Globus pallidus (tissue), 1 donor: ENCODE measurements at regions not wholly inside any gene's neighbourhood (a gene's known extent, or its start where the extent isn't known, plus 50 kb on each side); places are given as distances from the start of the nearest gene placed in this dataset.
"Not testable (repeated sequence)": the region's sequence is repeated elsewhere in the genome, so short reads cannot be mapped to it uniquely, and the experiment has no call there.

Experiments
- DNase-seq: peaks from one replicate; pipeline ENCODE4 v3.0.0-alpha.2; 2015; ENCODE audit warnings: low spot score

DNA sequence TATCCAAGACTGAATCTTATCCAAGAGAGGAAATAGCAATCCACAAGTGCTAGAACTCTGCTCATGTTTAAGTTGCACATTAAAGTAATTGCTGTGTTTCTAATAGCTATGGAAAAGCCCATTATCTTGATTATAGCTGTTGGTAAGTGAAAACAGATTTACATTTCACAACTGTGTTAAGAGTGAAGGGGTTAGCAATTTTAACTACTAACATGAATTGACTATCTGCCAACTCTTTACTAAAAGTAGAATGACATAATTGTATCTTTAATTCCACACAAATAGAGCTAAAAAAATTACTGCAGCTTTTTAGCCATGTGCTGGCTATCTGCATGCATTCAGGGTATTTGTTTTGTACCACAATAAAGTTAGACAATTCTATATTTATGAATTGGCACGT is 277.9 kb upstream of the IRAK1BP1 start:
- no peak for DNase-seq

DNA sequence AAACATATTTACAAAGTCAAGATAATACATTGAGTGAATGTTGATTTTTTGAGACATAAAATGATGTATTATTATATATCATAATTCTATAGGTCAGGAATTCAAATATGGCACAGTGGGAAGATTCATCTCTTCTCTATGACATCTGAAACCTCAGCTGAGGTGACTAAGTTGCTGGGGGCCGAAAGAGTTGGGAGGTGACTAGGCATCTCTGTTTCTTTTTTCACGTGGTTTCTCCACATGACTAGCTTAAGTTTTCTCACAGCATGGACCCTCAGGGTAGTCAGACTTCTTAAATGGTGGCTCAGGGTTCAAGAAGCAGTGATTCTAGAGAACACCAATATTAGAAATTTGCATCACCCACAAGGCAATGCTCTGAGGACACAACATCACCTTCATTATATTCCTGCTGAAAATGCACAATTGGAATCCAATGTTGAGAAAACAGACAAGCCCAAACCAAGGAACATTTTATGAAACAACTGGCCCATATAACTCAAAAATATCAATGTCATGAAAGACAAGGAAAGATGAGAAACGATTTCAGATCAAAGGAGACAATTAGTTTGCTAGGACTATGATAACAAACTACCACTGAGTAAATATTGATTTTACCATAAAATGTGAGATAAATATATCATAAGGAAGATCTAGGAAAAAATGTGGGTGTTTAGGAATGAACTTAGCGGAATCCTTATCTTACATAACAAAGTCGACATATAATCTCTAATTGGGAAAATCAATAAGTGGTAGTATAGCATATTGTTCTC is 273.3 kb upstream of the IRAK1BP1 start:
- no peak for DNase-seq

DNA sequence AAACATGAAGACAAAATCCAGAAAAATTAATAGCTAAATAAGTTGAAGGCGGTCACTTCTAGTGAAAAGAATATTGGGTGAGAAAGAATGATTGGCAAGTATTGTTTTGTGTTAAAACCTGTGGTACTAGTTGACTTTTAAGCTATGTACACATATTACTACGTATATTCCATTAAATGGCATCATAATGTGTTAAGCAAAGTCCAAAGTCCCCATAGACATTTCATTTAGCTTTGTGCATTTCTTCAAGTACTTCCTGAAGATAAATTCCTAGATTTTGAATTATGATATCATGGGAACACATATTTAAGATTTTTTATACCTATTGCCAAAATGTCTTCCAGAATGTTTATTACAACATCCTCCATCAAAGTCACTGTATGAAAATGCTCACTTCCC is 272.7 kb upstream of the IRAK1BP1 start:
- no peak for DNase-seq

DNA sequence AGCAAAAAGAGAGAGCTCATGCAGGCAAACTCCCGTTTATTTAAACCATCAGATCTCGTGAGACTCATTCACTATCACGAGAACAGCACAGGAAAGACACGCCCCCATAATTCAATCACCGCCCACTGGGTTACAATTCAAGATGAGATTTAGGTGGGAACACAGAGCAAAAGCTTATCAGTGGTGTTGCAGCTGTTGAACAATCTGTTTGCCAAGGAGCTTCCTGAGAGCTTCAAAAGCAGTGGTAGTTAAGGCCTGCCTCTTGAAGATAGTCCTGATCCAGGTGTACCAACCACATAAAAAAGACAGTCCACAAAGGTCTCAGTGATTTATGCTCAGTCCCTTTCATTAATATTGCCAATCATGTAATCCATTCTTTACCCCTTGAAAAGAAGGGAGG is 269.4 kb upstream of the IRAK1BP1 start:
- DNase-seq: no peak

DNA sequence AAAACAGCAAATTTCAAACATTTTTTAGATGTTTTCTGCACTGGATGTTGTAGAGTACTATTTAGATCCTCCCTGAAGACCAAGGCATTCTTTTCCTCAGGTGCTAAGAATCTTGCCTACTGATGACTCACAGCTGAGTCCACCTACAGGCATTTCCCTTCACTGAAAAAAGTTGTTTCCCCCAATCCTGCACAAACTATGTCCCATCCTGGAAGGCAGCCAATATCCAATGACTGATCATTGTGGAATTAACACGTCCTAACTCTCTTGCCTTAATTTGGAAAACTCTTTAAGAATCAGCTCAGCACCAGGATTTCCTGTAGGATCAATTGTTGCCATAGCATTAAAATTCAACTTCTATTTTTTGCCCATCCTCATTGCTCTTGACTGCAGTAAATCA is 268.4 kb upstream of the IRAK1BP1 start:
- peak; percentile 2 for DNase-seq

DNA sequence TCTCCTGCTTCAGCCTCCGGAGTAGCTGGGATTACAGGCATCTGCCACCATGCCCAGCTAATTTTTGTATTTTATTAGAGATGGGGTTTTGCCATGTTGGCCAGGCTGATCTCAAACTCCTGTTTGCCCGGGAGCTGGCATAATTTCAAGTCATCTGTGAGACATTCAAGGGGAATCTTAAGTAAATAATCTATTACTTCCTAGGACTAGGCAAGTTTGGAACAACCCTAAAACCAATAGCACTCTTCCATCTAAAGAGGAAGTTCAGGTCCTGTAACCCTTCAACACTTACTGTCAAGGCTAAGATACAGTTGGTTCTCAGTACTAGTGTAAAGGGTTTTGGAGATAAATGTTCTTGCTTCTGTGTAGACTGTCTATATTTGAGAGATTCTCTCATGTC is 267.8 kb upstream of the IRAK1BP1 start:
- DNase-seq: no peak

DNA sequence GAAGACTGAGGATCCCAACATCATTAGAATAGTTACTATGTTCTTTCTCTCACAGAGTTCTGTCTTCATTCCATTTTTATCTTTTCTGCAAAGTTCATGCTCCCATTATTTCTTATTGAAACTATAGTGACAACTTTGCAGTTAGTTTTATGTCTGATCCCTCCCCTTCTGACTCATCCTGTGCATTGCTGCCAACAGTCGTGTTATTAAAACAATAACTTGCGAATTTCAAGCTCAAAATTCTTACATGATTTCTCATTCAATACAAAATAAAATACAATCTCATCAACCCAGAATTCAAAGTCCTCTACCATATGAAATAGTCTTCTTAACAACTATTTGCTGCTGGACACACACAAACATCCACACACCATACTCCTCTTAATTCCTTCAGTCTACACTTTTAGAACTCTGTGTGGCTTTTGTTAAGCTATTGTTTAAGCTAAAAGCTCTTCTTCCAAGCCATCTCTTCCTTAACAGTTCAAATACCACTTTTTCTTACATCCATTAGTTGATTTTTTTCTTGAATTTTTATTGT is 261.4 kb upstream of the IRAK1BP1 start:
- no peak for DNase-seq

DNA sequence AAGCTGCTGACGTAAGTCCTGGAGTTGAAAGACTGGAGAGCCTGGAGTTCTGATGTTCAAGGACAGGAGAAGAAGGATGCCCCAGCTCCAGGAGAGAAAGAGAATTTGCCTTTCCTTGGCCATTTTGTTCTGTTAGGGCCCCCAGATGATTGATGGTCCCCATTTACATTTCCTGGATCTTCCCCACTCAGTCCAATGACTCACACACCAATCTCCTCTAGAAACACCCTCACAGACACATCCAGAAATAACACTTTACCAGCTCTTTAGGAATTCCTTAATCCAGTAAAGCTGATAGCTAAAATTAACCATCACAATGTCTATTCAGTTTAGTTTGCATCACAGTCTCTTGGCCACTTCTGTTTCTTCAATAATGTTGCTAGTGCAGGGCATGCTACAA is 260.2 kb upstream of the IRAK1BP1 start:
- DNase-seq: no peak

DNA sequence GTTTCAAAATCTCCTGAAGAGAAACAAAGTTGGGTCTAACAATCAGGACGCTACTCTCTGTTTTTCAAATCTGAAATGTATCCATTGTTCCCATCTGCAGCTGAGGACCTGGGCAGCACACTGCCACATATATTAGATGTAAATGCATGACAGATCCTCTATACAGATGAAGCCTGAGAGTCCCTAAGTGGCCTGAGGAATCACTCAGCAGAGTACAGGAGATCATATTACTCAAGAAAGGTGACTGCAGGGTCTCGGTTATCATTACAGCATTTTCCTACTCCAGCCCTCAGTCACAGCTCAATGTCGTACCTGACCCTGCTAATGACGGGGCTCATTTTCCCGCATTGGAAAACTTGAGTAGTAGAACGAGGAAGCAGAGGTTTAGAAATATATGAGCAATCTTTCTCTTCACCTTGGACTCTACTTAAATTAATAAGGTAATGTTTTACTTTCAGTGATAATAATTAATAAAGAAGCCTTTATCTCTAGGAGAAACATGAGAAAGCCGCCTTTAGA is 256.2 kb upstream of the IRAK1BP1 start:
- no peak for DNase-seq

DNA sequence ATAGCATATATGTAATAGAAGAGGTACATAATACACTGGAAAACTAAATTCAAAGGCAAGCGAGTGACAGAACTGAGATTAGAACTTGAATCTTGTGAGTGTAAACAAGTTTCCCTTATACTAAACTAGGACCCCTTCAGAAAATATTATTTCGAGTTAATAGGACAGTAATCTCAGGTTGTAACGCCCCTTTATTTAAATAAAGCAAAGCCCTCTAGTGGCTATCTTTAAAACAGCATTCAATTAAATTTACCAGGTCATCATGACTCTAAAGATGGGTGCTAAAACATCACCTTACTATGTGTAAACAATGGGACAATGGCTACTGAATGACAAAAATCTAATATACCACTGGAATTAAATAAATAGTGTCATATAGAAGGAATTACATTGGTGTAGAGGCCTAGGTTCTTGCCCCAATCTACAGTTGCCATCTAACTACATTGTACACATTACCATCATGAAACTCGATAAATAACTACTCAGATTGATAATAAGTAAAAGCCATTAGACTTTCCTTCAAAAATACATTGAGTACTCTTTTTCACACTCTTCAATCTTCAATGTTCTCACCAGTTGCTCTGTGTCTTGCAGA is 255.4 kb upstream of the IRAK1BP1 start:
- DNase-seq: no peak

DNA sequence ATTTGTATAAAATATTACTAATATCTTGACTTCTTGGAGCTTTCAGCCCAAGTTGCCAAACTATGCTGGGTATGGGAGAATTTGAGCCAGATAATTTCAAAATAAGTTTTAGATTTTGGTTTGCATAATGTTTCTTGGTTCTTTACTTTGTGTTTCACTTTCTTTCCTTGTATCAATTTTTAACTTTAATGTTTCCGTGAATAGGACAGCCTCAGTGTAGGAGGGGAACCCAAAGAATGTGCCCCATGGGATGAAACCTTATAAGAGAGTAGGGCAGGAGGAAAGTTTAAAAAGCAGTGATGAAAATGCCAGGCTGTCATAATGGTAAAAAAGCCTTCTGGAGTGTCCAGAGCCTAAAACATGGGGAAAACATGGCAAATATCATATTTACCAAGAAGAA is 252.4 kb upstream of the IRAK1BP1 start:
- no peak for DNase-seq

DNA sequence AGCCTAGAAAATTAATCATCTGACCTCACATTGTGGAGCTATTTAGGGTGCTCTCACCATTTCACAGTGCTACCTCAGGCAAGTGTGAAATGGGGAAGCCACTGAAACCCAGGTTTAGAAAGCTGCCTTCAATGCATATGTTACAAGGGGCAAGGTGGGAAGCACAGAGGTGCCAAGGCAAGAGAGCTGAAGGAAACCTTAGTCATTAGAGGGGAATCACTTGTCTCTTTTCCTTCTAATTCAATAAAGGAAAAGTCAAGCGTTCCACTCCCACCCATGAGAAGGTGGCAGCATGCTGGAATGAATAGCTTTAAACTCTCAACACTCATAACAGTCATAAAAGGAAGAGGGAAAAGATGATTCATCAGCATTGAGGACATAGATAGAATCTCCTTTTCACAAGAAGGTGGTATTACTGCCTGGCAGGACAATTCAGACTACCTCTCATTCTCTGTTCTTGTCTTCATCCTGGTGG is 251.9 kb upstream of the IRAK1BP1 start:
- no peak for DNase-seq

DNA sequence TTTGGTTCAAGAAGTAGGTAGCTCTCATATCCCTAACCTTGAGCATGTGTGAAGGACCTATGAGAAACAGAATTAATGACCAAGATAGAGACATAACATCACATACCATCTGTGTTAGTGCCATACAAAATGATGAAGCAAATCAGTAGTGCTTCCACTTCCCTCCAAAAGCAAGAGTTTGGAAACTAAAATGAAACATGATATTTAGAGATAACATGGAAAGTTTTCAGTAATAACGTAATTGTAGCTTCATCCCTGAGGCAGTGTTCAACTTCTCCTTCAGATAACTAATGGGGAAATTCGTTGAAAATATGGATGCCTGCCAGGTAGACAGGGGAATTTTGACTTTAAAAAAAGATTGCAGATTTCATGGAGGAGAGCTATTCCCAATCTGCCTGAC is 248.4 kb upstream of the IRAK1BP1 start:
- DNase-seq: no peak

DNA sequence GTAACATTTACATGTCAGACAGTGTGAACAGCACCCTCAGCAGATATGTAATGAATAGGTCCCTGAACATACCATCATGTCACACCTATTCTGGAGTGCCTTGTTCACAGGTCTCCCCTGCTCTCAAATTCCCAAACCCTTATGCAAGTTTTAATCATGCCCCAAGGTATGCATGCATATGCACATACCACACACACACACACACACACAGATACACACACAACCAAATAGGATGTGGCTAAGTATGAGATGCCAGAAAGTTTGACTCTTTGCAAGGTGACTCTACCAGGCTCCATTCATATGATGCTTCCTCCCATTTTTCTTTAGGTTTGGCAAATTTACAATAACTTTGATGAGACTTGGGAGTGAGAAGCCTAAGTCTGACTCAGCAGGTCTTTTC is 243.8 kb upstream of the IRAK1BP1 start:
- no peak for DNase-seq

DNA sequence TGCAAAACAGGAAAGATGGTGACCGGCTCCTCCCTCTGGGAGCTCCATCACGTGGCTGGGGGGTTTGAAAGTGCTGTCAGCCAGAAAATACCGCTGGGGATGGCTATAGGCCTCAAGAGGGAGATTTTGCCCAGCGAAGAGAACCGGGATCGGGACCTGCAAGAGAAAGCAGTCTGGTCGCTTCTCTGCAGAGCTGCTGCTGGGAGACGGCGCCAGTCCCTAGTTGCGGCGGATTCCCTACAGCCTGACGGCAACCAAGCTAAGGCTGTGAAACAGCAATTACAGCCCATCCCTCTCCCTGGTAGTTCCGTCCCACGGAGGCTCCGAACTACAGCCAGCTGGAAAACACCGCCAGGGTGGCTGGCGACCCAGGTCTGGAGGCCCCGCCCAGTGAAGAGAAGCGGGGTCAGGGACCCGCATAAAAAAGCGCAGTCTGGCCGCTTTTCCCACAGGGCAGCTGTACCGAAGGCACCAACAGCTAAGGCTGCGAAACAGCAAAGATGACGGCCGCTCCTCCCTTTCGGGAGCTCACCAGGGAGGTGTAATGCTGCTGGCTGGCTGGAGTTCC is 238.1 kb upstream of the IRAK1BP1 start:
- DNase-seq: no peak

DNA sequence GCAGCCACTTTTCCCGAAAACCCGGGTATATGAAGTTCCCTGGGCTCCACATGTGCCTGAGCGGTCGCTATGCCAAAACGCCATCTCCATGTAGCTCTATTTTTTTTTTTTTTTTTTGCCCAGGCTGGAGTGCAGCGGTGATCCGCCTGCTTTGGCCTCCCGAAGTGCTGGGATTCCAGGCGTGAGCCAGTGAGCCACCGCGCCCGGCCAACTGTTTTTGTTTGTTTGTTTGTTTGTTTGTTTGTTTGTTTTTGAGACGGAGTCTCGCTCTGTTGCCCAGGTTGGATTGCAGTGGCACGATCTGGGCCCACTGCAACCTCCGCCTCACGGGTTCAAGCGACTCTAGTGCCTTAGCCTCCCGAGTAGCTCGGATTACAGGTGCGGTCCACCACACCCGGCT is 237.5 kb upstream of the IRAK1BP1 start:
- DNase-seq: no peak

DNA sequence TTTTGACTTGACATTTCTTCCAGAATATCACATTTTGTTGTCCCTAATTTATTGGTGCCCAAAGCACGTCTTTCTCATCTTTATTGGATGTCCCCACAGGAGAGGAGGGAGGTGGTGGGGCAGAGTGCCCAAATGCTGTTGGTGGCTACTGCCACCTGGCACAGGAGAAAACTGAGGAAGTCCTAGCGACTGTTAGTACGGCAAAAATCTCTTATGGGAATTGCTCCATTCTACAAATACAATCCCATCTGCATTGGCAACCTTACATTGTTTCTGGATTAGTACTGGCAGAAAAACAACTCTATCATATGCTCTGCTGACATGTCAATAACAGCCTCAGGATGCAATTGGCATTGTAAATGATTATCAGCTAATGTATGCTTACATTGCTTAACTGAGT is 235.4 kb upstream of the IRAK1BP1 start:
- no peak for DNase-seq

DNA sequence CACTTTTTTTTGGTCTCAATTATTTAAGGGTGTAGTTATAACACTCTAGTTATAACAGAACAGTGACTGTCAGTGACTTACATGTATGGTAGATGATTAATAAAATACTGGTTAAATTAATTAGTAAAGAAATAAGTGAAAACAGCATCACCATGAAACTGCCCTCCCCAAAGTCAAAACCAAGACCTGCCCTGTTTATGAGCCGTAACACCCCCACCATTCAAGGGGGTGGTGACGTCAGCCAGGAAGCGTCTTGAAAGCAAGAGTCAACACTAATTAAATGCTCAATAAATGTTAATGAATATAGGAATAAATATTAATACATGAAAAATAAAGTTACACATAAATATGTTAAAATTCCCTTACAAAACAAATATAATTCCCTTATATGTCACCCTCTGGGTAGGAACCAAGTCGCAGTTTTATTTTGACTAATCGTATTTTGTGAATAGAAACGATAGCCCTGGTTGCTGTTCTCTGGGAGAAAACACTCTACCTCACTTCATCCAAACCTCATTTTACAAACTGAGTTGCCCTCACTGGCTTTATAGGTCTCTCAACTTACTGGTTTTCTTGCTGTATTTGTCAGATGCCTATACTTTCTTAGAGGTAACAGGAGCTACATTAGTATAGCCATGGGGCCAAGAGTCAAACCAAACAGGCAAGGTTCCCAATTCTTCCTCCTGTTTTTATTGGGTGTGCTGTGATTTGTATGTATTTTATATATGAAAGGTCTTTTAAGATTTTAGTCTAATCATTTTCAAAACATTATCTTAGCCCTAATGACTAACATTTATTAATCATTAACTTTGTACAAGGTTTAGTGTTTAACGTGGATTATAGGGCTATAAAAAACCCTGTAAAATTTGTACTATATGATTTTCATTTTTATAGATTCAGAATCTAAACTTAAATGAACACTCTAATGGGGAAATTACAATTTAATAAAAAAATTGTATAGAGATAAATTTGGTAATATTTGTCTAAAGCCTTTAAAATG is 227.9 kb upstream of the IRAK1BP1 start:
- DNase-seq: no peak

DNA sequence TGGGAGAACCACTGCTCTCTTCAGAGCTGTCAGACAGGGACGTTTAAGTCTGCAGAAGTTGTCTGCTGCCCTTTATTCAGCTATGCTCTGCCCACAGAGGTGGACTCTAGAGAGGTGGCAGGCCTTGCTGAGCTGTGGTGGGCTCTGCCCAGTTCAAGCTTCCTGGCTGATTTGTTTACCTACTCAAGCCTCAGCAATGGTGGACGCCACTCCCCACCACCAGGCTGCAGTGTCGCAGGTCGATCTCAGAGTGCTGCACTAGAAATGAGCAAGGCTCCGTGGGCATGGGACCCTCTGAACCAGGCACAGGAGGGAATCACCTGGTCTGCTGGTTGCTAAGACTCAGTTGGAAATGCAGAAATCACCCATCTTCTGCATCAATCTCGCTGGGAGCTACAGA is 223.4 kb upstream of the IRAK1BP1 start:
- not testable (repeated sequence) for DNase-seq

DNA sequence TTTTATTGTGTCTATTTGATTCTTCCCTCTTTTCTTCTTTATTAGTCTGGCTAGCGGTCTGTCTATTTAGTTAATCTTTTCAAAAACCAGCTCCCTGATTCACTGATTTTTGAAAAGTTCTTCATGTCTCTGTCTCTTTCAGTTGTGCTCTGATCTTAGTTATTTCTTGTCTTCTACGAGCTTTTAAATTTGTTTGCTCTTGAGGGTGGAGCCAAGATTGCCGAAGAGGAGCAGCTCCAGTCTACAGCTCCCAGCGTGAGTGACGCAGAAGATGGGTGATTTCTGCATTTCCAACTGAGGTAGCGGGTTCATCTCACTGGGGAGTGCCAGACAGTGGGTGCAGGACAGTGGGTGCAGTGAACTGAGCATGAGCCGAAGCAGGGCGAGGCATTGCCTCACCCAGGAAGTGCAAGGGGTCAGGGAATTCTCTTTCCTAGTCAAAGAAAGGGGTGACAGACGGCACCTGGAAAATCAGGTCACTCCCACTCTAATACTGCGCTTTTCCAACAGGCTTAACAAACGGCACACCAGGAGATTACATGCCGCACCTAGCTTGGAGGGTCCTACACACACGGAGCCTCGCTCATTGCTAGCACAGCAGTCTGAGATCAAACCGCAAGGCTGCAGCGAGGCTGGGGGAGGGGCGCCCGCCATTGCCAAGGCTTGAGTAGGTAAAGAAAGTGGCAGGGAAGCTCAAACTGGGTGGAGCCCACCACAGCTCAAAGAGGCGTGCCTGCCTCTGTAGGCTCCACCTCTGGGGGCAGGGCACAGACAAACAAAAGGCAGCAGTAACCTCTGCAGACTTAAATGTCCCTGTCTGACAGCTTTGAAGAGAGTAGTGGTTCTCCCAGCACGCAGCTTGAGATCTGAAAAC is 220.6 kb upstream of the IRAK1BP1 start:
- not testable (repeated sequence) for DNase-seq

DNA sequence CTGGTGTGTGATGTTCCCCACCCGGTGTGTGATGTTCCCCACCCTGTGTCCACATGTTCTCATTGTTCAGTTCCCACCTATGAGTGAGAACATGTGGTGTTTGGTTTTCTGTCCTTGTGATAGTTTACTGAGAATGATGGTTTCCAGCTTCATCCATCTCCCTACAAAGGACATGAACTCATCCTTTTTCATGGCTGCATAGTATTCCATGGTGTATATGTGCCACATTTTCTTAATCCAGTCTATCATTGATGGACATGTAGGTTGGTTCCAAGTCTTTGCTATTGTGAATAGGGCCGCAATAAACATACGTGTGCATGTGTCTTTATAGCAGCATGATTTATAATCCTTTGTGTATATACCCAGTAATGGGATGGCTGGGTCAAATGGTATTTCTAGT is 201.5 kb upstream of the IRAK1BP1 start:
- DNase-seq: not testable (repeated sequence)
